Upper lobe of left lung (tissue), 4 donors: ENCODE measurements at regions not wholly inside any gene's neighbourhood (a gene's known extent, or its start where the extent isn't known, plus 50 kb on each side); places are given as distances from the start of the nearest gene placed in this dataset.

Experiments
- POLR2AphosphoS5 ChIP-seq, 2 donors: sonication (generic); formaldehyde crosslinking; IDR thresholded peaks; one replicate each; pipeline ENCODE4 v1.5.1; 2017; ENCODE audit warnings: antibody characterized with exemption in 2 of 2
- TF ChIP-seq, protein P1 (sequence below), 6 experiments: fragments of 450-650 bp in 4 of 6; fragments of 200-600 bp in 2 of 6; sonication (generic) in 2 of 6; IDR thresholded peaks; one replicate each; pipeline ENCODE4 v1.5.1; 2016 to 2019; ENCODE audit warnings: antibody characterized with exemption in 6 of 6

DNA sequence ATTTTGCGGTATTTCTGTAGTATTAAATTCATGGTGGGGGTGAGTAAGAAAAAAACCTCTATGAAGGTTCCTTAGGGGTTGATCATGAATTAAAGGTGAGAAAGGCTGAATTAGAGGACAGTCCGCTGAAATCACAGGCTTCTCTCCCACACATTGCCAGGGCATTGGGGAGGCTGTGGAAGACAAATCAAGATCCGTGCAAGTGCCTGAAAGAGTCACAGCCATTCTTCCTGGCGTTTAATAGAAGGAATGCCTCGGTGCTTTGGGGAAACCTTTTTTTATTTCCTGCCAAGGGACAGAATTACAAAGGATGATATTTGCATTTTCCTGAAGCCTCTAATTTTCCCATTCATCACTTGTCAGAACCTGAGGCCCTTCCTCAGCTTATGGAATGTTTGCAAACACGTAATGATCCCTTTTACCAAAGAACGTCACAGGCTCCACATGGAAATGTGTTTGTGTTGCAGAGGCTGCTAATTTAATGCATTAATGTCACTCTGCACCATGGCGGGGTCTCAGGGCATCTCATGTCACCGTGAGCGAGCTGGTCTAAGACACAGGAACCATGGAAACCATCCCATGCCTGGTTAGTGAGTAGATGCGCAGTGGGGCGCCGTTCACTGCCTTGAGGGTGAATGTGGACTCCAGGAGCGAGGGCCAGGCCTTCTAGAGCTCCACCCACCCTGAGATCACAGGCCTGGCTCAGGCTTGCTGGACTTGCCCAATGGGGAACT lies 185.9 kb upstream of the SULF2 start:
- TF ChIP-seq POLR2AphosphoS5 (IDR thresholded peaks at IDR 0.05): no peak
- TF ChIP-seq, protein P1, sequence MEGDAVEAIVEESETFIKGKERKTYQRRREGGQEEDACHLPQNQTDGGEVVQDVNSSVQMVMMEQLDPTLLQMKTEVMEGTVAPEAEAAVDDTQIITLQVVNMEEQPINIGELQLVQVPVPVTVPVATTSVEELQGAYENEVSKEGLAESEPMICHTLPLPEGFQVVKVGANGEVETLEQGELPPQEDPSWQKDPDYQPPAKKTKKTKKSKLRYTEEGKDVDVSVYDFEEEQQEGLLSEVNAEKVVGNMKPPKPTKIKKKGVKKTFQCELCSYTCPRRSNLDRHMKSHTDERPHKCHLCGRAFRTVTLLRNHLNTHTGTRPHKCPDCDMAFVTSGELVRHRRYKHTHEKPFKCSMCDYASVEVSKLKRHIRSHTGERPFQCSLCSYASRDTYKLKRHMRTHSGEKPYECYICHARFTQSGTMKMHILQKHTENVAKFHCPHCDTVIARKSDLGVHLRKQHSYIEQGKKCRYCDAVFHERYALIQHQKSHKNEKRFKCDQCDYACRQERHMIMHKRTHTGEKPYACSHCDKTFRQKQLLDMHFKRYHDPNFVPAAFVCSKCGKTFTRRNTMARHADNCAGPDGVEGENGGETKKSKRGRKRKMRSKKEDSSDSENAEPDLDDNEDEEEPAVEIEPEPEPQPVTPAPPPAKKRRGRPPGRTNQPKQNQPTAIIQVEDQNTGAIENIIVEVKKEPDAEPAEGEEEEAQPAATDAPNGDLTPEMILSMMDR (IDR thresholded peaks at IDR 0.05): no peak
